Neuron (in vitro differentiated cells): ENCODE measurements at regions not wholly inside any gene's neighbourhood (a gene's known extent, or its start where the extent isn't known, plus 50 kb on each side); places are given as distances from the start of the nearest gene placed in this dataset.

Experiments
- H2AFZ ChIP-seq: one replicate; pipeline ENCODE4 v1.6.1; 2013; ENCODE audit warnings: low read depth, mild to moderate bottlenecking, inconsistent platforms, low read length, moderate library complexity
- H3K27me3 ChIP-seq: one replicate; pipeline ENCODE4 v1.6.1; 2013; ENCODE audit warnings: low read length; ENCODE audit not compliant: insufficient read depth
- H3K36me3 ChIP-seq: one replicate; pipeline ENCODE4 v1.6.1; 2013; ENCODE audit warnings: low read length; ENCODE audit not compliant: insufficient read depth
- H3K4me1 ChIP-seq: one replicate; pipeline ENCODE4 v1.6.1; 2013; ENCODE audit warnings: low read length; ENCODE audit not compliant: insufficient read depth
- H3K4me3 ChIP-seq: 2 replicates; pipeline ENCODE4 v1.5.1; 2013; ENCODE audit warnings: mild to moderate bottlenecking, low read length, moderate library complexity
- H3K9me3 ChIP-seq: one replicate; pipeline ENCODE4 v1.6.1; 2013; ENCODE audit warnings: low read length

- H3K36me3 ChIP-seq: no peaks in the 10 kb centered on the region
- H2AFZ ChIP-seq: no peak overlapping the region
- H3K4me3 ChIP-seq: no peak overlapping the region
- no peaks in the 10 kb centered on the region for H3K27me3 ChIP-seq
- no peaks in the 10 kb centered on the region for H3K4me1 ChIP-seq
- no peaks in the 10 kb centered on the region for H3K9me3 ChIP-seq
These were observed 64.0 kb upstream of the RUNX1 start for GRCh38 chr21:35113064-35113463.

GRCh38 chr21:35111321-35111930 lies 62.3 kb upstream of the RUNX1 start:
- Histone ChIP-seq H3K36me3 (no peaks in the 10 kb centered on the region), H2AFZ (no peak overlapping the region), H3K4me3 (no peak overlapping the region), H3K27me3 (no peaks in the 10 kb centered on the region), H3K9me3 (no peaks in the 10 kb centered on the region), H3K4me1 (no peaks in the 10 kb centered on the region)

GRCh38 chr21:35108887-35109286 lies 59.8 kb upstream of the RUNX1 start:
- Histone ChIP-seq H3K36me3 (no peaks in the 10 kb centered on the region), H3K4me1 (no peaks in the 10 kb centered on the region), H3K27me3 (no peaks in the 10 kb centered on the region), H2AFZ (no peak overlapping the region), H3K4me3 (no peak overlapping the region), H3K9me3 (no peaks in the 10 kb centered on the region)

GRCh38 chr21:35107520-35107919 lies 58.4 kb upstream of the RUNX1 start:
- no peaks in the 10 kb centered on the region for H3K27me3 ChIP-seq
- H2AFZ ChIP-seq: no peak overlapping the region
- no peaks in the 10 kb centered on the region for H3K9me3 ChIP-seq
- no peak overlapping the region for H3K4me3 ChIP-seq
- no peaks in the 10 kb centered on the region for H3K4me1 ChIP-seq
- H3K36me3 ChIP-seq: no peaks in the 10 kb centered on the region

GRCh38 chr21:35106246-35106835 lies 57.2 kb upstream of the RUNX1 start:
- H3K9me3 ChIP-seq: no peaks in the 10 kb centered on the region
- no peaks in the 10 kb centered on the region for H3K27me3 ChIP-seq
- no peaks in the 10 kb centered on the region for H3K36me3 ChIP-seq
- H3K4me3 ChIP-seq: no peak overlapping the region
- no peaks in the 10 kb centered on the region for H3K4me1 ChIP-seq
- no peak overlapping the region for H2AFZ ChIP-seq

- Histone ChIP-seq H3K4me3 (no peak overlapping the region), H3K4me1 (no peaks in the 10 kb centered on the region), H3K27me3 (no peaks in the 10 kb centered on the region), H3K36me3 (no peaks in the 10 kb centered on the region), H2AFZ (no peak overlapping the region), H3K9me3 (no peaks in the 10 kb centered on the region)
These were observed 53.6 kb upstream of the RUNX1 start for GRCh38 chr21:35102488-35103371.

GRCh38 chr21:35100349-35100811 lies 51.3 kb upstream of the RUNX1 start:
- H3K36me3 ChIP-seq: no peaks in the 10 kb centered on the region
- H3K27me3 ChIP-seq: no peaks in the 10 kb centered on the region
- H2AFZ ChIP-seq: no peak overlapping the region
- no peak overlapping the region for H3K4me3 ChIP-seq
- H3K4me1 ChIP-seq: no peaks in the 10 kb centered on the region
- H3K9me3 ChIP-seq: no peaks in the 10 kb centered on the region

GRCh38 chr21:35099310-35099709 lies 50.2 kb upstream of the RUNX1 start:
- Histone ChIP-seq H3K27me3 (no peaks in the 10 kb centered on the region), H3K4me3 (no peak overlapping the region), H2AFZ (no peak overlapping the region), H3K36me3 (no peaks in the 10 kb centered on the region), H3K9me3 (no peaks in the 10 kb centered on the region), H3K4me1 (no peaks in the 10 kb centered on the region)
